ENCODE measurements at regions not wholly inside any gene's neighbourhood (a gene's known extent, or its start where the extent isn't known, plus 50 kb on each side); places are given as distances from the start of the nearest gene placed in this dataset.

DNA sequence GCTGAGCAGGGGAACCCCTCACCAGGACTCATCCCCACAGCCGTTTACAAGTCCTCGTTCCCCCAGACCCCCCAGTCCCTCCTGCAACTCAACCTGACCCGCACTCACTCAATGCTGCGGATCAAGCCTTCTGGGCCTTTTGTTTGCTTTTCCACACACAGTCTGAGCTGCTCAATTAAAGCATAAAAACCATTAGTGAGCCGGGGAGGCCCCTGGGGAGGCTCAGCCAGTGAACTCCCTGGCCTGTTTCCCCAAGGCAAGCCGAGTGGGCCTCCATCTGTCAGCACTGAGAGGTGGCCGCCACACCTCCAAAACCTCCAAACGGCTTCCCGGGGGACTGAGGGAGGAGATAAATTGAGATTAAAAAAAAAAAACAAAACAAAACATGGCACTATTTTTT is 158.5 kb downstream of the SHOX start:
- Histone ChIP-seq H3K4me3 (no peak overlapping the region), H3K36me3 (no peaks in the 10 kb centered on the region), H3K27me3 (peaks cover 72% of the 10 kb centered on the region), H3K9me3 (peaks cover 0 to 28% (median 0%) of the 10 kb centered on the region in 3 donors), H3K27ac (no peak overlapping the region), H3K4me1 (no peaks in the 10 kb centered on the region)
- TF ChIP-seq POLR2A (IDR thresholded peaks at IDR 0.05) (no peak), EP300 (IDR thresholded peaks at IDR 0.05) (no peak), POLR2AphosphoS5 (IDR thresholded peaks at IDR 0.05) (no peak)
- TF ChIP-seq, protein P1, sequence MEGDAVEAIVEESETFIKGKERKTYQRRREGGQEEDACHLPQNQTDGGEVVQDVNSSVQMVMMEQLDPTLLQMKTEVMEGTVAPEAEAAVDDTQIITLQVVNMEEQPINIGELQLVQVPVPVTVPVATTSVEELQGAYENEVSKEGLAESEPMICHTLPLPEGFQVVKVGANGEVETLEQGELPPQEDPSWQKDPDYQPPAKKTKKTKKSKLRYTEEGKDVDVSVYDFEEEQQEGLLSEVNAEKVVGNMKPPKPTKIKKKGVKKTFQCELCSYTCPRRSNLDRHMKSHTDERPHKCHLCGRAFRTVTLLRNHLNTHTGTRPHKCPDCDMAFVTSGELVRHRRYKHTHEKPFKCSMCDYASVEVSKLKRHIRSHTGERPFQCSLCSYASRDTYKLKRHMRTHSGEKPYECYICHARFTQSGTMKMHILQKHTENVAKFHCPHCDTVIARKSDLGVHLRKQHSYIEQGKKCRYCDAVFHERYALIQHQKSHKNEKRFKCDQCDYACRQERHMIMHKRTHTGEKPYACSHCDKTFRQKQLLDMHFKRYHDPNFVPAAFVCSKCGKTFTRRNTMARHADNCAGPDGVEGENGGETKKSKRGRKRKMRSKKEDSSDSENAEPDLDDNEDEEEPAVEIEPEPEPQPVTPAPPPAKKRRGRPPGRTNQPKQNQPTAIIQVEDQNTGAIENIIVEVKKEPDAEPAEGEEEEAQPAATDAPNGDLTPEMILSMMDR (IDR thresholded peaks at IDR 0.05): no peak
- WGBS, 2 donors (ENCODE audit: low coverage in 1 of 2): 7 to 15% methylated on average over 3 to 4 of the region's 9 CpGs
- no peak for ATAC-seq

DNA sequence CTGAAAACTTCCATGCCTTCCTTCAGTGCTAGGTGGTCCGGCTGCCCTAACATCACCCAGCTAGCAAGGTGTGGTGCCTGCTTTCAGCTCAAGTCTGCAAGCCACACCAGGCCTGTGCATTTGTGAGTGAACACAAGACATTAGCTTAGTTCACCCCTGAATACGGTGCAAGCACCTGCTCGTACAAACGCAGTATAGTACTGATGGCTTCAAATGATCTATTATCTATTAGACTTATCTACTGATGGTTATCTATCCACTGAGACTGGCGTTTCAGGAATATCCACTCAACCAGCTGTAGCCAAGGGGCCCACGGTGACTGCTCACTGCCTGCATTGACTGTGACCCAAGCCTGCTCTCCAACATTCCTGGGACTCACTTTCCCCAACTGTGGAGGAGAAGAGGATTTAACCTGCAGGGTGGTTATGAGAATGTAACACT is 155.9 kb downstream of the SHOX start:
- no peak overlapping the region for H3K4me3 ChIP-seq
- TF ChIP-seq, protein P1 (IDR thresholded peaks at IDR 0.05): no peak
- TF ChIP-seq EP300 (IDR thresholded peaks at IDR 0.05) (no peak), POLR2AphosphoS5 (IDR thresholded peaks at IDR 0.05) (no peak), POLR2A (IDR thresholded peaks at IDR 0.05) (no peak)
- WGBS, 2 donors (ENCODE audit: low coverage in 1 of 2): 60% methylated on average over 1 of the region's 6 CpGs; no CpG with 5 or more reads in 1 of the 2 donors
- no peak for ATAC-seq
- no peaks in the 10 kb centered on the region for H3K36me3 ChIP-seq
- peaks cover 46% of the 10 kb centered on the region for H3K27me3 ChIP-seq
- no peaks in the 10 kb centered on the region for H3K4me1 ChIP-seq
- H3K27ac ChIP-seq: no peak overlapping the region
- H3K9me3 ChIP-seq: peaks cover 0 to 5% (median 0%) of the 10 kb centered on the region in 3 donors

DNA sequence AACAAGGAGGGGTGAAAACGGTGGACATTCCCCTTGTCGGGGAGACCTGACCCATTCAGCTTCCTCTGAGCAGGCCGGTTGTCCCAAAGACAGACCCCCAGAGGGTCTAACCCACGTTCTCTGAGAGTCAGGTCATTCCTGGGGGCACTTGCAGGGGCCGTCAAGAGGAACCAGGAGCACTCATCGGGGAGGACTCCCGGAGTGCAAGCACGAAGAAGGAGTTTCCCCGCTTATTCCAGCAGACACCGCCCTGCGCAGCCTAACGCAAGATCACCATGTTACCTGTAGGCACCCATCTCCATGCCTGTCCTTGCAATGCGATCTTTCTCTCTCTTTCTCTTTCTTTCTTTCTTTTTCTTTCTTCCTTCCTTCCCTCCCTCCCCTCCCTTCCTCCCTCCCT is 154.2 kb downstream of the SHOX start:
- TF ChIP-seq POLR2AphosphoS5 (IDR thresholded peaks at IDR 0.05) (no peak), EP300 (IDR thresholded peaks at IDR 0.05) (no peak), POLR2A (IDR thresholded peaks at IDR 0.05) (no peak)
- TF ChIP-seq, protein P1 (IDR thresholded peaks at IDR 0.05): no peak
- no peaks in the 10 kb centered on the region for H3K36me3 ChIP-seq
- no peaks in the 10 kb centered on the region for H3K9me3 ChIP-seq
- peaks cover 29% of the 10 kb centered on the region for H3K27me3 ChIP-seq
- H3K4me3 ChIP-seq: no peak overlapping the region
- no peak for ATAC-seq
- H3K27ac ChIP-seq: no peak overlapping the region
- H3K4me1 ChIP-seq: no peaks in the 10 kb centered on the region
- 80 to 86% methylated on average over 5 to 6 of the region's 13 CpGs for WGBS, 2 donors (ENCODE audit: low coverage in 1 of 2)

DNA sequence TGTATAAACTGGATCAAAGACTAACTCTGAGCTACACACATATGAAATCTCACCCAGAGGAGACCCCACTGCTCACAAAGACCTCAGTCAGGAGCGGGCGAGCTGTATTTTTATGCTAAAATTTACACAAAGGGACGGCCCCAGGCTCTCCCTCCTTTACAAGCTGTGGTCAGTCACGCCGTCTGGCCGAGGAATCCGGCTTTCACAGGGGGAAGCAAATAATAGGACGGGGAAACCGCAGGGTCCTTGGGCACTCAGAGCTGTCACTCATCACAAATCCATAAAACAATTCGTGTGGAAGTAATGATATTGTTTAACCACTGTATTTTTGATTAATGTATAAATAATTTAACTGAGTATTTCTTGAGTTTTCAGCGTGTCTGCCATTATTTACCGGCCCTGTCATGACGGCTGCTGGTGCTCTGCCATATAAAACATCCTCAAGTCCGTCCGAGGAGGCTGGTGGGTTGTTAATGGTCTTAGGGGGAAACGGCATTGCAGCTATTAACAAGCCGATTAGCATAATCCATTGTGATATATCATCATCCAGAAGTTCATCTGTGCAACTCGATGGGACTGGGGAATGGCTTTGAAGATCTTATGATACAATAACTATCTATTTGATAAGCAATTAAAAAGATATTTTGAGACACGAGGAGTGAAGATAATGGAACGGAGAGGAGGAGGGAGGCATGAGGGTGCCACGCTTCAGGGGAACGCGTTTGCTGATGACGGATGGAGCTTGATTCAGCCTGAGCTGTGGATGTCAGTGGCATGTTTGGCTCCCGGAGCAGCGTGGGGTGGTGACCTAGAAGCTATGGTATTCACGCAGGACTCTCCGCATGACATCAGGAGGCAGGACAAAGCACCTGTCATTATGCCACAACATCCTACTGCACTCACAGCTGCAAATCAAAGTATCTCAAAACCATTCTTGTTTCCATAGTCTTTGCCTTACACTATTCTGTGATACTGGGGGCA is 150.9 kb downstream of the SHOX start:
- no peaks in the 10 kb centered on the region for H3K9me3 ChIP-seq
- H3K4me3 ChIP-seq: no peak overlapping the region
- H3K27me3 ChIP-seq: peaks cover 13% of the 10 kb centered on the region
- H3K27ac ChIP-seq: no peak overlapping the region
- WGBS, 2 donors (ENCODE audit: low coverage in 1 of 2): 13 to 17% methylated on average over 25 to 27 of the region's 28 CpGs
- H3K36me3 ChIP-seq: no peaks in the 10 kb centered on the region
- no peaks in the 10 kb centered on the region for H3K4me1 ChIP-seq
- no peak for ATAC-seq
- TF ChIP-seq POLR2A (IDR thresholded peaks at IDR 0.05): no peak
- TF ChIP-seq, protein P1 (IDR thresholded peaks at IDR 0.05): no peak
- no peak for TF ChIP-seq EP300 (IDR thresholded peaks at IDR 0.05)
- TF ChIP-seq POLR2AphosphoS5 (IDR thresholded peaks at IDR 0.05): no peak

All from gastroesophageal sphincter (tissue), 4 donors.